SH-SY5Y (cell line): ENCODE measurements at regions not wholly inside any gene's neighbourhood (a gene's known extent, or its start where the extent isn't known, plus 50 kb on each side); places are given as distances from the start of the nearest gene placed in this dataset.

Source experiments
- GATA2 ChIP-seq: IDR thresholded peaks from 2 replicates; pipeline ENCODE4 v1.6.1; 2011; ENCODE audit warnings: mild to moderate bottlenecking, low read depth, low read length
- GATA3 ChIP-seq: IDR thresholded peaks from 2 replicates; pipeline ENCODE4 v1.6.1; 2011; ENCODE audit warnings: low read depth, mild to moderate bottlenecking, low read length, moderate library complexity

GRCh38 chr3:124451630-124452317 lies 278.5 kb upstream of the UMPS start:
- TF ChIP-seq GATA2: no peak
- TF ChIP-seq GATA3: no peak

- TF ChIP-seq GATA2 (no peak), GATA3 (no peak)
Measured at GRCh38 chr3:124453189-124453588, 277.1 kb upstream of the UMPS start.

- TF ChIP-seq GATA3: no peak
- TF ChIP-seq GATA2: no peak
Measured at GRCh38 chr3:124455891-124456290, 274.4 kb upstream of the UMPS start.

- no peak for TF ChIP-seq GATA3
- no peak for TF ChIP-seq GATA2
Measured at GRCh38 chr3:124456506-124456905, 273.7 kb upstream of the UMPS start.

- TF ChIP-seq GATA2 (no peak), GATA3 (no peak)
Measured at GRCh38 chr3:124459678-124460077, 270.6 kb upstream of the UMPS start.

- no peak for TF ChIP-seq GATA2
Measured at GRCh38 chr3:124461126-124461525, 269.1 kb upstream of the UMPS start.

GRCh38 chr3:124461838-124462632 lies 268.2 kb upstream of the UMPS start:
- no peak for TF ChIP-seq GATA3

- TF ChIP-seq GATA3: no peak
- TF ChIP-seq GATA2: no peak
Measured at GRCh38 chr3:124463234-124463633, 267.0 kb upstream of the UMPS start.

GRCh38 chr3:124467980-124468902 lies 262.0 kb upstream of the UMPS start:
- TF ChIP-seq GATA2 (no peak), GATA3 (no peak)

- TF ChIP-seq GATA2 (no peak), GATA3 (no peak)
Measured at GRCh38 chr3:124469555-124469954, 260.7 kb upstream of the UMPS start.

- TF ChIP-seq GATA2: no peak
- no peak for TF ChIP-seq GATA3
Measured at GRCh38 chr3:124478830-124479229, 251.4 kb upstream of the UMPS start.

- no peak for TF ChIP-seq GATA2
- TF ChIP-seq GATA3: no peak
Measured at GRCh38 chr3:124483915-124484470, 246.3 kb upstream of the UMPS start.

- TF ChIP-seq GATA3: no peak
- no peak for TF ChIP-seq GATA2
Measured at GRCh38 chr3:124486324-124486723, 243.9 kb upstream of the UMPS start.

GRCh38 chr3:124489506-124489905 lies 240.7 kb upstream of the UMPS start:
- TF ChIP-seq GATA2 (no peak), GATA3 (no peak)
